ENCODE measurements at regions not wholly inside any gene's neighbourhood (a gene's known extent, or its start where the extent isn't known, plus 50 kb on each side); places are given as distances from the start of the nearest gene placed in this dataset.

DNA sequence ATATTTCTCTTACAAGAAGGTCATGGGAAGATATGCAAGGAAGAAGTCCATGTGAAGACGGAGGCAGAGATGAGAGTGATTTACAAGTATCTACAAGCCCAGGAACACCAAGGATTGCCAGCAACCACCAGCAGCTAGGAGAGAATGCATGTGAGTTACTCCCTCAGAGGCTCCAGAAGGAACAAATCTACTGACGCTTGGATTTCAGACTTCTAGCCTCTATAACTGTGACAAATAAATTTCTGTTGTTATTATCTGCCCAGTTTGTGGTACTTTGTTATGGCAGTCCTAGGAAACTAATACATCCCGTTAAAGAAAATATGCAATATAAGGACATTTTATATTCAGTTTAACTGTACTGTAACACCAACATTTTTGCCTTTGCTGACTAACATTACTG, 283.9 kb downstream of the BCHE start:
- CTCF ChIA-PET, result no interaction called here
- no peaks in the 10 kb centered on the region for H3K27me3 Mint-ChIP-seq
- H3K27me3 ChIP-seq (ENCODE audit: insufficient read depth, low read length, poor library complexity, severe bottlenecking), result no peaks in the 10 kb centered on the region
- H3K9me3 Mint-ChIP-seq, result peaks cover 3 to 18% (median 9%) of the 10 kb centered on the region in 5 donors
- no peak overlapping the region for H3K27ac ChIP-seq (ENCODE audit: low read depth, low read length)
- H3K9me3 ChIP-seq (ENCODE audit: low read length), result no peaks in the 10 kb centered on the region
- POLR2A ChIA-PET, result no interaction called here
- no peaks in the 10 kb centered on the region for H3K36me3 ChIP-seq (ENCODE audit: insufficient read depth, low read length)
- H3K27ac Mint-ChIP-seq, result no peak overlapping the region
- H3K4me3 ChIP-seq (ENCODE audit: low read length), result no peak overlapping the region
- H3K4me1 Mint-ChIP-seq, result no peaks in the 10 kb centered on the region
- no peaks in the 10 kb centered on the region for H3K36me3 Mint-ChIP-seq
- H3K4me1 ChIP-seq (ENCODE audit: insufficient read depth, low read length), result no peaks in the 10 kb centered on the region
- DNase-seq, result no peak
- no peak overlapping the region for H3K4me3 Mint-ChIP-seq

DNA sequence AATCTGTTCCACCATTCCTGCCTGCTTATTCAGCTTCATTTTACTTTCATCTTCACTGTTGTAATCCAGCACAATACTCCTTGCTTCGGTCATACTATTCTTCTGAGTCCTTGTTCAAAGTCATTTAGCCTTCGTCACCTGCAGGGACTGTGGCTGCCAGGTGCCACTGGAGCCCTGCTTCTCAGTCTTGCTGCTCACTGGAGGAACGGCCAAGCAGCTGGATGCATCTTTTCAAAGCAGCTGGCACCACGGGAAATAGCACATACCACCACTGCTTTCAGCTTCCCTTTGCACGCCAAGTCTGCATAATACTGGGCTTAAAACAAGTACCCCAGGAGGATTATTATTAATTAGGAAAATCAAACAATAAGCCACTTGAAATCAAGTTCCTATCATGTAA, 287.6 kb downstream of the BCHE start:
- Mint-ChIP-seq H3K36me3 (no peaks in the 10 kb centered on the region), H3K9me3 (peaks cover 3 to 12% (median 5%) of the 10 kb centered on the region in 5 donors), H3K4me3 (no peak overlapping the region), H3K27ac (no peak overlapping the region), H3K27me3 (no peaks in the 10 kb centered on the region), H3K4me1 (no peaks in the 10 kb centered on the region)
- ChIA-PET CTCF (no interaction called here), POLR2A (no interaction called here)
- no peaks in the 10 kb centered on the region for H3K9me3 ChIP-seq (ENCODE audit: low read length)
- no peak overlapping the region for H3K4me3 ChIP-seq (ENCODE audit: low read length)
- no peak overlapping the region for H3K27ac ChIP-seq (ENCODE audit: low read depth, low read length)
- H3K27me3 ChIP-seq (ENCODE audit: insufficient read depth, low read length, poor library complexity, severe bottlenecking), result no peaks in the 10 kb centered on the region
- H3K36me3 ChIP-seq (ENCODE audit: insufficient read depth, low read length), result no peaks in the 10 kb centered on the region
- no peaks in the 10 kb centered on the region for H3K4me1 ChIP-seq (ENCODE audit: insufficient read depth, low read length)
- DNase-seq, result no peak

DNA sequence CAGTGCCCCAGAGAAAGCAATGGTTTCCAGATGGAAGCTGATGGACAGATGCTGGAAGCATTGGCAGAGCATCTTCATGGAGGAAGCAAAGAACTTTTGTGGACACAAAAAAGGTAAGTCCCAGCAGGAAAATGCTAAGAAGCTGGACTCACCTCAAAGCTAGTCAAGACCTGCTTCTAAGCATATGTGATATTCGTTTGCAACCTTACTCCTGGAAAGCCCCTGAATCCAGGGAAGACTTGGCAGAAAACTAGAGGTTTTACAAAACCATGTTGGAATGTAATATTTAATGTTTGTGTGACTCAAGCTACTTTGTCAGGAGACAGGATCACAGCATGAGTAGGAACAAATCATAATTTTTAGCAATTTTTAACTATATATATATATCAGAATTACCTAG, 288.2 kb downstream of the BCHE start:
- peaks cover 3 to 11% (median 6%) of the 10 kb centered on the region in 5 donors for H3K9me3 Mint-ChIP-seq
- no peak overlapping the region for H3K4me3 Mint-ChIP-seq
- Histone ChIP-seq H3K27me3 (ENCODE audit: insufficient read depth, low read length, poor library complexity, severe bottlenecking) (no peaks in the 10 kb centered on the region), H3K36me3 (ENCODE audit: insufficient read depth, low read length) (no peaks in the 10 kb centered on the region), H3K27ac (ENCODE audit: low read depth, low read length) (no peak overlapping the region), H3K9me3 (ENCODE audit: low read length) (no peaks in the 10 kb centered on the region), H3K4me3 (ENCODE audit: low read length) (no peak overlapping the region), H3K4me1 (ENCODE audit: insufficient read depth, low read length) (no peaks in the 10 kb centered on the region)
- no peak overlapping the region for H3K27ac Mint-ChIP-seq
- POLR2A ChIA-PET, result no interaction called here
- no peaks in the 10 kb centered on the region for H3K27me3 Mint-ChIP-seq
- H3K36me3 Mint-ChIP-seq, result no peaks in the 10 kb centered on the region
- DNase-seq, result no peak
- CTCF ChIA-PET, result no interaction called here
- no peaks in the 10 kb centered on the region for H3K4me1 Mint-ChIP-seq

DNA sequence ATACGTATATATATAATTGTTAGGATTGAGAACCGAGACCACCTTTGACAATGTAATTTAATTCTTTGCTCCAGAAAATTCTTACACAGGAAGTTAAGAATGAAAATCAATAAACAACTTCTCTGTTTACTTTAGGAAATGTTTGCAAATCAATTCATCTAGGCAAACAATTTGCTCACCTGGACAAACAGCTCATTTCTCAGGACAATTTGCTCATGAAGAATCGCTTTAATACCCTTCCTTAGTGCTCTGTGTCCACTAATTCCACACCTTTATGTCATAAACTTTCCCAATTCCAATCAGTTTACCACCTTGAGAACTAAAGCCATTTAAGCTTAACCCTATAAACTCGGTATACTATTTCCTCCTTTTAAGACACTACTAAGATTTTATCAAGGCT, 292.2 kb downstream of the BCHE start:
- no peaks in the 10 kb centered on the region for H3K4me1 Mint-ChIP-seq
- H3K27ac Mint-ChIP-seq, result no peak overlapping the region
- no peak overlapping the region for H3K4me3 Mint-ChIP-seq

DNA sequence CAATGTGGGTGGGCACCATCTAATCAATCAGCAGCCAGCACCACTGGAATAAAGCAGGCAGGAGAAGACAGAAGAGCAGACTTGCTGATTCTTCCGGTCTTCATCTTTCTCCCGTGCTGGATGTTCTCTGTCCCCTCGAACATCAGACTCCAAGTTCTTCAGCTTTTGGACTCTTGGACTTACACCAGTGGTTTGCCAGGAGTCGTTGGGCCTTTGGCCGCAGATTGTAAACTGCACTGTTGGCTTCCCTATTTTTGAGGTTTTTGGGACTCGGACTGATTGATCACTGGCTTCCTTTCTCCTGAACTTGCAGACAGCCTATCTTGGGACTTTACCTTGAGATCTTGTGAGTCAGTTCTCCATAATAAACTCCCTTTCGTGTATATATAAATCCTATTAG, 292.8 kb downstream of the BCHE start:
- no peaks in the 10 kb centered on the region for H3K4me1 Mint-ChIP-seq
- no peaks in the 10 kb centered on the region for H3K36me3 Mint-ChIP-seq

More for the DNA sequence above, 292.2 kb downstream of the BCHE start:
- POLR2A ChIA-PET, result no interaction called here
- Histone ChIP-seq H3K27me3 (ENCODE audit: insufficient read depth, low read length, poor library complexity, severe bottlenecking) (no peaks in the 10 kb centered on the region), H3K9me3 (ENCODE audit: low read length) (no peaks in the 10 kb centered on the region), H3K36me3 (ENCODE audit: insufficient read depth, low read length) (no peaks in the 10 kb centered on the region), H3K27ac (ENCODE audit: low read depth, low read length) (no peak overlapping the region), H3K4me1 (ENCODE audit: insufficient read depth, low read length) (no peaks in the 10 kb centered on the region), H3K4me3 (ENCODE audit: low read length) (no peak overlapping the region)
- no peak for DNase-seq
- Mint-ChIP-seq H3K36me3 (no peaks in the 10 kb centered on the region), H3K9me3 (peaks cover 0 to 12% (median 9%) of the 10 kb centered on the region in 5 donors), H3K27me3 (no peaks in the 10 kb centered on the region)
- CTCF ChIA-PET, result no interaction called here

DNA sequence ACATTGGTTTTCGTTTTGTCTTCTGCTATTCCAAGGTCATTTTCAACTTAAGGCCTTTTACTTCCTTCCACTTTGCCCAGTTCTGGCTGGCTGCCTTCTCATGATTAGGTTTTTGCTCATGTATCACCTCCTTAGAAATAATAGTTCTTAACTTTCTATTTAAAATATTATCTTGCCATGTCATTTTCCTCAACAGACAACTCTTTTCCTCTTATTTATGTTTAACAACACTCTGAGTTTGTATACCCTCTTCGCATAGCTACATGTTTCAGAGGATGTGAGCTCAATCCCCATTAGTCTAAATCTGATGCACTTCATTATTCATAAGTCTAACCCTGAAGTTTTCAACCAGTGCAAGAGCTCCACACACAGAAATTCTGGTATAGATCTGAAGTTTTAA, 299.1 kb downstream of the BCHE start:
- Mint-ChIP-seq H3K4me3 (no peak overlapping the region), H3K27me3 (no peaks in the 10 kb centered on the region), H3K4me1 (no peaks in the 10 kb centered on the region), H3K27ac (no peak overlapping the region), H3K9me3 (peaks cover 0 to 28% (median 6%) of the 10 kb centered on the region in 5 donors), H3K36me3 (no peaks in the 10 kb centered on the region)
- Histone ChIP-seq H3K9me3 (ENCODE audit: low read length) (no peaks in the 10 kb centered on the region), H3K27ac (ENCODE audit: low read depth, low read length) (no peak overlapping the region), H3K4me3 (ENCODE audit: low read length) (no peak overlapping the region), H3K36me3 (ENCODE audit: insufficient read depth, low read length) (no peaks in the 10 kb centered on the region), H3K27me3 (ENCODE audit: insufficient read depth, low read length, poor library complexity, severe bottlenecking) (no peaks in the 10 kb centered on the region), H3K4me1 (ENCODE audit: insufficient read depth, low read length) (no peaks in the 10 kb centered on the region)
- POLR2A ChIA-PET, result no interaction called here
- CTCF ChIA-PET, result no interaction called here
- DNase-seq, result no peak

More for the DNA sequence above, 292.8 kb downstream of the BCHE start:
- ChIA-PET CTCF (no interaction called here), POLR2A (no interaction called here)
- no peaks in the 10 kb centered on the region for H3K4me1 ChIP-seq (ENCODE audit: insufficient read depth, low read length)
- Mint-ChIP-seq H3K27me3 (no peaks in the 10 kb centered on the region), H3K9me3 (peaks cover 0 to 17% (median 9%) of the 10 kb centered on the region in 5 donors), H3K27ac (no peak overlapping the region), H3K4me3 (no peak overlapping the region)
- no peaks in the 10 kb centered on the region for H3K9me3 ChIP-seq (ENCODE audit: low read length)
- no peak for DNase-seq
- no peaks in the 10 kb centered on the region for H3K36me3 ChIP-seq (ENCODE audit: insufficient read depth, low read length)
- no peaks in the 10 kb centered on the region for H3K27me3 ChIP-seq (ENCODE audit: insufficient read depth, low read length, poor library complexity, severe bottlenecking)
- H3K27ac ChIP-seq (ENCODE audit: low read depth, low read length), result no peak overlapping the region
- no peak overlapping the region for H3K4me3 ChIP-seq (ENCODE audit: low read length)

DNA sequence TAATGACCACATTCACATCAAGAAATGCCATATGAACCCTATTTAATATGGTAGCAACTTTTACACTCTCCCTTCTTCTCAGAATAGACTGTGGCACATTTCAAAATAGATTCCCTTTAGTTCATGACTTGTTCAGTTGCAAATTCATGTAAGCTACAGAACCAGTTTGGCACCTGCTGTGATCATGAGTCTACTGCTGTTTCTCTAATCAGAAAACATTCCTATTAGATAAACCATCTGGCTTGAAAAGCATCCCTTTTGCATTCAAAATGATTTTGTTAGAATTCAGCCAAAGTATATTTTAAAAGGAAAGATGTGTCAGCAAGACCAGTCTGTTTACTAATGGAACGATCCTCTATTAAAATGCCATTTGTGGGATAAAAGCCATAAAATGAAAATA, 304.4 kb downstream of the BCHE start:
- H3K27ac Mint-ChIP-seq, result no peak overlapping the region
- H3K27me3 ChIP-seq (ENCODE audit: insufficient read depth, low read length, poor library complexity, severe bottlenecking), result no peaks in the 10 kb centered on the region
- no peaks in the 10 kb centered on the region for H3K27me3 Mint-ChIP-seq
- no peaks in the 10 kb centered on the region for H3K36me3 ChIP-seq (ENCODE audit: insufficient read depth, low read length)
- no peaks in the 10 kb centered on the region for H3K4me1 Mint-ChIP-seq
- H3K4me3 ChIP-seq (ENCODE audit: low read length), result no peak overlapping the region
- H3K36me3 Mint-ChIP-seq, result no peaks in the 10 kb centered on the region
- no peak overlapping the region for H3K27ac ChIP-seq (ENCODE audit: low read depth, low read length)
- H3K4me3 Mint-ChIP-seq, result no peak overlapping the region
- CTCF ChIA-PET, result no interaction called here
- peaks cover 3 to 31% (median 7%) of the 10 kb centered on the region in 5 donors for H3K9me3 Mint-ChIP-seq
- no peak for DNase-seq
- H3K9me3 ChIP-seq (ENCODE audit: low read length), result no peaks in the 10 kb centered on the region
- H3K4me1 ChIP-seq (ENCODE audit: insufficient read depth, low read length), result no peaks in the 10 kb centered on the region
- POLR2A ChIA-PET, result no interaction called here

DNA sequence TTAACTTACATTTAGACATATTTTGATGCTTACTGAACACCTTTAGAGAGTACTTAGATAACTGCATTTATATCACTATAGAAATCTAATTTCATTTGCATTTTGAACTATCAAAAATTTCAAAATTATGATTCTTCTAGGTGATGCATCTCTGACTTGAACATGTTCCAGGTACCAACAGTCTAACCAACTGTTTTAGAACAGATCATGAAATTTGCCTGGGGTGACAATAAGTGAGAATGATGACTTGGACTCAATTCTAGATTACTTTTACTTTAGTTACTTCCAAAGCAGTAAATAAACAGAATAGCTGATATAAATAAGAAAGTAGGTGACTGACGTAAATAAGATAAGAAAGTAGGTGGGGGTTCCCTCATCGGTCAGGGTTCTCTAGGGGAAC, 307.8 kb downstream of the BCHE start:
- H3K9me3 Mint-ChIP-seq, result peaks cover 3 to 34% (median 7%) of the 10 kb centered on the region in 5 donors
- Histone ChIP-seq H3K27ac (ENCODE audit: low read depth, low read length) (no peak overlapping the region), H3K27me3 (ENCODE audit: insufficient read depth, low read length, poor library complexity, severe bottlenecking) (no peaks in the 10 kb centered on the region), H3K4me1 (ENCODE audit: insufficient read depth, low read length) (no peaks in the 10 kb centered on the region), H3K36me3 (ENCODE audit: insufficient read depth, low read length) (no peaks in the 10 kb centered on the region), H3K9me3 (ENCODE audit: low read length) (no peaks in the 10 kb centered on the region), H3K4me3 (ENCODE audit: low read length) (no peak overlapping the region)
- no peaks in the 10 kb centered on the region for H3K27me3 Mint-ChIP-seq
- H3K27ac Mint-ChIP-seq, result no peak overlapping the region
- DNase-seq, result no peak
- H3K4me1 Mint-ChIP-seq, result no peaks in the 10 kb centered on the region
- no peak overlapping the region for H3K4me3 Mint-ChIP-seq
- ChIA-PET POLR2A (no interaction called here), CTCF (no interaction called here)
- H3K36me3 Mint-ChIP-seq, result no peaks in the 10 kb centered on the region

DNA sequence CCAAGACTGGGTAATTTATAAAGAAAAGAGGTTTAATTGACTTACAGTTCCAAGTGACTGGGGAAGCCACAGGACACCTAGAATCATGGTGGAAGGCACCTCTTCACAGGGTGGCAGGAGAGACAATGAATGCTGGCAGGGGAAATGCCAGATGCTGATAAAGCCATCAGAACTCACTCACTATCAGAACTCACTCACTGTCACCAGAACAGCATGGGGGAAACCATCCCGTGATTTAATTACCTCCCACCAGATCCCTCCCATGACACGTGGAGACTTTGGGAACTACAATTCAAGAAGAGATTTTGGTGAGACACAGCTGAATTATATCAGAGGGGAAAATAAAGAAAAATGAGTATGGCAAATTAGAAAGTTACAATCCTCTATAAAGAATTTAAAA, 310.9 kb downstream of the BCHE start:
- peaks cover 3 to 21% (median 7%) of the 10 kb centered on the region in 5 donors for H3K9me3 Mint-ChIP-seq

More for the DNA sequence above, 310.9 kb downstream of the BCHE start:
- no peaks in the 10 kb centered on the region for H3K36me3 ChIP-seq (ENCODE audit: insufficient read depth, low read length)
- H3K4me1 ChIP-seq (ENCODE audit: insufficient read depth, low read length), result no peaks in the 10 kb centered on the region
- H3K4me1 Mint-ChIP-seq, result no peaks in the 10 kb centered on the region
- H3K27ac ChIP-seq (ENCODE audit: low read depth, low read length), result no peak overlapping the region
- no peak overlapping the region for H3K4me3 Mint-ChIP-seq
- H3K27me3 Mint-ChIP-seq, result no peaks in the 10 kb centered on the region
- DNase-seq, result no peak
- ChIA-PET POLR2A (no interaction called here), CTCF (no interaction called here)
- no peak overlapping the region for H3K4me3 ChIP-seq (ENCODE audit: low read length)
- no peak overlapping the region for H3K27ac Mint-ChIP-seq
- H3K9me3 ChIP-seq (ENCODE audit: low read length), result no peaks in the 10 kb centered on the region
- no peaks in the 10 kb centered on the region for H3K27me3 ChIP-seq (ENCODE audit: insufficient read depth, low read length, poor library complexity, severe bottlenecking)
- no peaks in the 10 kb centered on the region for H3K36me3 Mint-ChIP-seq
